ENCODE measurements at regions not wholly inside any gene's neighbourhood (a gene's known extent, or its start where the extent isn't known, plus 50 kb on each side); places are given as distances from the start of the nearest gene placed in this dataset.

DNA sequence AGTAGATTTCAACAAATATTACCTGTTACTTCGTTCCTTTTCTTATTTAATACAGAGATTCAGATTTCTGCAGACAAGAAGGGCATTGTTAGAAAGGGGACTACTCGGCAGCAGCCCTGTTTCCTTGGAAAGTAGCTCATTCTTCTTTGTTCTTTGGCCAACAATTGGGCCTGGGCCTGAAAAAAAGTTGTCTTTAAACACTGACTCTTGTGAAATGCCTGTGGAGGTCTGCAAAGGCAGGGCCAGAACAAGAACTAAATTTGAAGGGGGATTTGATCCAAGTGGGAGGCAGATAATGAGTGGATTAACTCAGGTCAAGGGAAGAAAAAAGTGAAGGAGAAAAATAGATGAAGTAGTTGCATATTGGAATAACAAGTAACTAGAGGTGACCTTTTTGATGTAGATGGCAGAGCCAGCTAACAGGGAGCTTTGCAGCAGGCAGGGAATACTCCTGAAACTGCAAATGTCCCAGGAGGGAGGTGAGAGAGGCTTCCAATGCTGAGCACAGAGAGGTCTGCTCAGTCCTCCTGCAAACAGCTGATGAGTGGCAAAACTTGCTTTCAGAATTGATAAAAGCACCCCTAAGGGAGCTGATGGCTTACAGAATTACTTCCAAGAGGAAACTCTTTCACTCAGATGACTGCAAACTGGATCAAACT, 393.2 kb upstream of the HS3ST1 start (continued):
- TF ChIP-seq, protein P1, sequence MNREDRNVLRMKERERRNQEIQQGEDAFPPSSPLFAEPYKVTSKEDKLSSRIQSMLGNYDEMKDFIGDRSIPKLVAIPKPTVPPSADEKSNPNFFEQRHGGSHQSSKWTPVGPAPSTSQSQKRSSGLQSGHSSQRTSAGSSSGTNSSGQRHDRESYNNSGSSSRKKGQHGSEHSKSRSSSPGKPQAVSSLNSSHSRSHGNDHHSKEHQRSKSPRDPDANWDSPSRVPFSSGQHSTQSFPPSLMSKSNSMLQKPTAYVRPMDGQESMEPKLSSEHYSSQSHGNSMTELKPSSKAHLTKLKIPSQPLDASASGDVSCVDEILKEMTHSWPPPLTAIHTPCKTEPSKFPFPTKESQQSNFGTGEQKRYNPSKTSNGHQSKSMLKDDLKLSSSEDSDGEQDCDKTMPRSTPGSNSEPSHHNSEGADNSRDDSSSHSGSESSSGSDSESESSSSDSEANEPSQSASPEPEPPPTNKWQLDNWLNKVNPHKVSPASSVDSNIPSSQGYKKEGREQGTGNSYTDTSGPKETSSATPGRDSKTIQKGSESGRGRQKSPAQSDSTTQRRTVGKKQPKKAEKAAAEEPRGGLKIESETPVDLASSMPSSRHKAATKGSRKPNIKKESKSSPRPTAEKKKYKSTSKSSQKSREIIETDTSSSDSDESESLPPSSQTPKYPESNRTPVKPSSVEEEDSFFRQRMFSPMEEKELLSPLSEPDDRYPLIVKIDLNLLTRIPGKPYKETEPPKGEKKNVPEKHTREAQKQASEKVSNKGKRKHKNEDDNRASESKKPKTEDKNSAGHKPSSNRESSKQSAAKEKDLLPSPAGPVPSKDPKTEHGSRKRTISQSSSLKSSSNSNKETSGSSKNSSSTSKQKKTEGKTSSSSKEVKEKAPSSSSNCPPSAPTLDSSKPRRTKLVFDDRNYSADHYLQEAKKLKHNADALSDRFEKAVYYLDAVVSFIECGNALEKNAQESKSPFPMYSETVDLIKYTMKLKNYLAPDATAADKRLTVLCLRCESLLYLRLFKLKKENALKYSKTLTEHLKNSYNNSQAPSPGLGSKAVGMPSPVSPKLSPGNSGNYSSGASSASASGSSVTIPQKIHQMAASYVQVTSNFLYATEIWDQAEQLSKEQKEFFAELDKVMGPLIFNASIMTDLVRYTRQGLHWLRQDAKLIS (CRISPR knock-in tag; IDR thresholded peaks at IDR 0.05) = no peak
- TF ChIP-seq ESRRA (IDR thresholded peaks at IDR 0.05; ENCODE audit: borderline replicate concordance, low read depth) = no peak

DNA sequence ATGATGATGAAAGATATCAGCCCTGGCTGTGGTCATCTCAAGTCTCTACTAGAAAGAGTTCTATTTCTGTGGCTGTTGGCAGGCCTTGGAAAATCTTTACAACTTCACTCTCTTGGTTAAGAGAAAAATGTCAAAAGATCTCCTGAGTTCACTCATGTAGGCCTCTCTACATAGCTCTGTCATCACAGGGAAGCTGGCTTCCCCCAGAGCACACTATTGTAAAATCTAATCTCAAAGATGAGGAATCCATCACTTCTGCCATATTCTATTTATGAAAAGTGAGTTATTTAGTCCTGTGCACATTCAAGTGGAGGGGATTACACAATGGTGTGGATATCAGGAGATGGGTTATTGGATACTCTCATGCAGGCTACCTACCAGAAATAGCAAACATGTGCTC, 388.4 kb upstream of the HS3ST1 start:
- no peak overlapping the region for H2AFZ ChIP-seq (ENCODE audit: low read depth, low read length)
- H4K20me1 ChIP-seq (replicated peaks; ENCODE audit: control insufficient read depth, insufficient read depth, low read length) = no peaks in the 10 kb centered on the region
- H3K27me3 ChIP-seq (ENCODE audit: control insufficient read depth in 2 of 2, insufficient read depth in 2 of 2, low read length in 2 of 2) = no peaks in the 10 kb centered on the region
- no TSS peak for BruUV-seq (replicated peaks)
- no peak for FAIRE-seq
- ATAC-seq = no peak
- DNase-seq (ENCODE audit: extremely low read depth in 1 of 4, low spot score in 3 of 4) = no peak
- ChIA-PET POLR2A (no interaction called here), CTCF (ENCODE audit: low intra/inter-chr PET ratio) (no interaction called here)
- no peak overlapping the region for H3K27ac ChIP-seq (ENCODE audit: extremely low read depth, low read depth, low read length)
- no peaks in the 10 kb centered on the region for H3K79me2 ChIP-seq (ENCODE audit: control insufficient read depth, insufficient read depth, low read length)
- in situ Hi-C loops (cut with MboI) = no loop called here
- H3K4me3 ChIP-seq = no peak overlapping the region
- H3K9me1 ChIP-seq (ENCODE audit: control insufficient read depth, insufficient read depth, low read length) = no peaks in the 10 kb centered on the region
- H3K36me3 ChIP-seq (ENCODE audit: control insufficient read depth, insufficient read depth, low read length) = no peaks in the 10 kb centered on the region
- H3K9ac ChIP-seq (ENCODE audit: insufficient read depth in 1 of 2, low read depth in 2 of 2, low read length in 2 of 2) = no peak overlapping the region
- H3K4me2 ChIP-seq (ENCODE audit: insufficient read depth, low read length) = no peak overlapping the region
- H3K9me3 ChIP-seq (replicated peaks; ENCODE audit: control insufficient read depth, insufficient read depth, low read depth, low read length) = no peaks in the 10 kb centered on the region
- H3K4me1 ChIP-seq (replicated peaks in 1 of 2; ENCODE audit: control insufficient read depth in 2 of 2, insufficient read depth in 2 of 2, low read length in 2 of 2) = no peaks in the 10 kb centered on the region
- intact Hi-C loops (cut with micrococcal nuclease) = no loop called here
- TF ChIP-seq, protein P2, sequence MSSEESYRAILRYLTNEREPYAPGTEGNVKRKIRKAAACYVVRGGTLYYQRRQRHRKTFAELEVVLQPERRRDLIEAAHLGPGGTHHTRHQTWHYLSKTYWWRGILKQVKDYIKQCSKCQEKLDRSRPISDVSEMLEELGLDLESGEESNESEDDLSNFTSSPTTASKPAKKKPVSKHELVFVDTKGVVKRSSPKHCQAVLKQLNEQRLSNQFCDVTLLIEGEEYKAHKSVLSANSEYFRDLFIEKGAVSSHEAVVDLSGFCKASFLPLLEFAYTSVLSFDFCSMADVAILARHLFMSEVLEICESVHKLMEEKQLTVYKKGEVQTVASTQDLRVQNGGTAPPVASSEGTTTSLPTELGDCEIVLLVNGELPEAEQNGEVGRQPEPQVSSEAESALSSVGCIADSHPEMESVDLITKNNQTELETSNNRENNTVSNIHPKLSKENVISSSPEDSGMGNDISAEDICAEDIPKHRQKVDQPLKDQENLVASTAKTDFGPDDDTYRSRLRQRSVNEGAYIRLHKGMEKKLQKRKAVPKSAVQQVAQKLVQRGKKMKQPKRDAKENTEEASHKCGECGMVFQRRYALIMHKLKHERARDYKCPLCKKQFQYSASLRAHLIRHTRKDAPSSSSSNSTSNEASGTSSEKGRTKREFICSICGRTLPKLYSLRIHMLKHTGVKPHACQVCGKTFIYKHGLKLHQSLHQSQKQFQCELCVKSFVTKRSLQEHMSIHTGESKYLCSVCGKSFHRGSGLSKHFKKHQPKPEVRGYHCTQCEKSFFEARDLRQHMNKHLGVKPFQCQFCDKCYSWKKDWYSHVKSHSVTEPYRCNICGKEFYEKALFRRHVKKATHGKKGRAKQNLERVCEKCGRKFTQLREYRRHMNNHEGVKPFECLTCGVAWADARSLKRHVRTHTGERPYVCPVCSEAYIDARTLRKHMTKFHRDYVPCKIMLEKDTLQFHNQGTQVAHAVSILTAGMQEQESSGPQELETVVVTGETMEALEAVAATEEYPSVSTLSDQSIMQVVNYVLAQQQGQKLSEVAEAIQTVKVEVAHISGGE (CRISPR knock-in tag; IDR thresholded peaks at IDR 0.05) = no peak
- TF ChIP-seq RAD51 (IDR thresholded peaks at IDR 0.05; ENCODE audit: borderline replicate concordance, low read depth) (no peak), SIX5 (IDR thresholded peaks at IDR 0.05; ENCODE audit: borderline replicate concordance in 1 of 2, insufficient read depth in 1 of 2, low read depth in 1 of 2, low read length in 2 of 2) (no peak), ARID2 (IDR thresholded peaks at IDR 0.05) (no peak), MIER1 (IDR thresholded peaks at IDR 0.05; ENCODE audit: low read depth) (no peak)
- TF ChIP-seq, protein P3, sequence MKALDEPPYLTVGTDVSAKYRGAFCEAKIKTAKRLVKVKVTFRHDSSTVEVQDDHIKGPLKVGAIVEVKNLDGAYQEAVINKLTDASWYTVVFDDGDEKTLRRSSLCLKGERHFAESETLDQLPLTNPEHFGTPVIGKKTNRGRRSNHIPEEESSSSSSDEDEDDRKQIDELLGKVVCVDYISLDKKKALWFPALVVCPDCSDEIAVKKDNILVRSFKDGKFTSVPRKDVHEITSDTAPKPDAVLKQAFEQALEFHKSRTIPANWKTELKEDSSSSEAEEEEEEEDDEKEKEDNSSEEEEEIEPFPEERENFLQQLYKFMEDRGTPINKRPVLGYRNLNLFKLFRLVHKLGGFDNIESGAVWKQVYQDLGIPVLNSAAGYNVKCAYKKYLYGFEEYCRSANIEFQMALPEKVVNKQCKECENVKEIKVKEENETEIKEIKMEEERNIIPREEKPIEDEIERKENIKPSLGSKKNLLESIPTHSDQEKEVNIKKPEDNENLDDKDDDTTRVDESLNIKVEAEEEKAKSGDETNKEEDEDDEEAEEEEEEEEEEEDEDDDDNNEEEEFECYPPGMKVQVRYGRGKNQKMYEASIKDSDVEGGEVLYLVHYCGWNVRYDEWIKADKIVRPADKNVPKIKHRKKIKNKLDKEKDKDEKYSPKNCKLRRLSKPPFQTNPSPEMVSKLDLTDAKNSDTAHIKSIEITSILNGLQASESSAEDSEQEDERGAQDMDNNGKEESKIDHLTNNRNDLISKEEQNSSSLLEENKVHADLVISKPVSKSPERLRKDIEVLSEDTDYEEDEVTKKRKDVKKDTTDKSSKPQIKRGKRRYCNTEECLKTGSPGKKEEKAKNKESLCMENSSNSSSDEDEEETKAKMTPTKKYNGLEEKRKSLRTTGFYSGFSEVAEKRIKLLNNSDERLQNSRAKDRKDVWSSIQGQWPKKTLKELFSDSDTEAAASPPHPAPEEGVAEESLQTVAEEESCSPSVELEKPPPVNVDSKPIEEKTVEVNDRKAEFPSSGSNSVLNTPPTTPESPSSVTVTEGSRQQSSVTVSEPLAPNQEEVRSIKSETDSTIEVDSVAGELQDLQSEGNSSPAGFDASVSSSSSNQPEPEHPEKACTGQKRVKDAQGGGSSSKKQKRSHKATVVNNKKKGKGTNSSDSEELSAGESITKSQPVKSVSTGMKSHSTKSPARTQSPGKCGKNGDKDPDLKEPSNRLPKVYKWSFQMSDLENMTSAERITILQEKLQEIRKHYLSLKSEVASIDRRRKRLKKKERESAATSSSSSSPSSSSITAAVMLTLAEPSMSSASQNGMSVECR (CRISPR knock-in tag; IDR thresholded peaks at IDR 0.05) = no peak

Measured in K562 (cell line).